ENCODE measurements at regions not wholly inside any gene's neighbourhood (a gene's known extent, or its start where the extent isn't known, plus 50 kb on each side); places are given as distances from the start of the nearest gene placed in this dataset.

GRCh38 chr5:162624110-162624509 is 556.5 kb downstream of the GABRG2 start:
- Histone ChIP-seq H3K36me3 (no peaks in the 10 kb centered on the region), H3K4me1 (no peaks in the 10 kb centered on the region), H3K27ac (replicated peaks) (no peak overlapping the region), H3K9me3 (replicated peaks) (peaks cover 62% of the 10 kb centered on the region), H3K27me3 (ENCODE audit: low read depth) (no peaks in the 10 kb centered on the region), H3K4me3 (no peak overlapping the region)
- no peak for TF ChIP-seq CTCF (IDR thresholded peaks at IDR 0.05; ENCODE audit: borderline replicate concordance)
- no peak for DNase-seq
- intact Hi-C loops (cut with micrococcal nuclease) = no loop called here

- Histone ChIP-seq H3K27me3 (ENCODE audit: low read depth) (no peaks in the 10 kb centered on the region), H3K4me1 (no peaks in the 10 kb centered on the region), H3K9me3 (replicated peaks) (peaks cover 46% of the 10 kb centered on the region), H3K27ac (replicated peaks) (peak overlapping the region; percentile 27), H3K36me3 (no peaks in the 10 kb centered on the region), H3K4me3 (no peak overlapping the region)
- intact Hi-C loops (cut with micrococcal nuclease) = no loop called here
- no peak for TF ChIP-seq CTCF (IDR thresholded peaks at IDR 0.05; ENCODE audit: borderline replicate concordance)
- no peak for DNase-seq
These were observed 569.9 kb downstream of the GABRG2 start for GRCh38 chr5:162637481-162637880.

- no peaks in the 10 kb centered on the region for H3K36me3 ChIP-seq
- no peak for DNase-seq
- H3K4me3 ChIP-seq = no peak overlapping the region
- intact Hi-C loops (cut with micrococcal nuclease) = no loop called here
- no peak overlapping the region for H3K27ac ChIP-seq (replicated peaks)
- no peaks in the 10 kb centered on the region for H3K4me1 ChIP-seq
- peaks cover 32% of the 10 kb centered on the region for H3K9me3 ChIP-seq (replicated peaks)
- no peaks in the 10 kb centered on the region for H3K27me3 ChIP-seq (ENCODE audit: low read depth)
- no peak for TF ChIP-seq CTCF (IDR thresholded peaks at IDR 0.05; ENCODE audit: borderline replicate concordance)
These were observed 571.3 kb downstream of the GABRG2 start for GRCh38 chr5:162638849-162639248.

GRCh38 chr5:162641142-162641813 is 573.7 kb downstream of the GABRG2 start:
- Histone ChIP-seq H3K4me1 (no peaks in the 10 kb centered on the region), H3K27me3 (ENCODE audit: low read depth) (no peaks in the 10 kb centered on the region), H3K36me3 (no peaks in the 10 kb centered on the region), H3K4me3 (no peak overlapping the region), H3K9me3 (replicated peaks) (peaks cover 10% of the 10 kb centered on the region), H3K27ac (replicated peaks) (no peak overlapping the region)
- TF ChIP-seq CTCF (IDR thresholded peaks at IDR 0.05; ENCODE audit: borderline replicate concordance) = no peak
- DNase-seq = no peak
- intact Hi-C loops (cut with micrococcal nuclease) = no loop called here

GRCh38 chr5:162654661-162655405 is 587.3 kb downstream of the GABRG2 start:
- DNase-seq = no peak

More at GRCh38 chr5:162654661-162655405, 587.3 kb downstream of the GABRG2 start:
- intact Hi-C loops (cut with micrococcal nuclease) = no loop called here
- no peak for TF ChIP-seq CTCF (IDR thresholded peaks at IDR 0.05; ENCODE audit: borderline replicate concordance)
- Histone ChIP-seq H3K9me3 (replicated peaks) (peaks cover 28% of the 10 kb centered on the region), H3K4me3 (no peak overlapping the region), H3K4me1 (no peaks in the 10 kb centered on the region), H3K36me3 (no peaks in the 10 kb centered on the region), H3K27me3 (ENCODE audit: low read depth) (no peaks in the 10 kb centered on the region), H3K27ac (replicated peaks) (no peak overlapping the region)
